OCI-LY7 (cell line): ENCODE measurements at regions not wholly inside any gene's neighbourhood (a gene's known extent, or its start where the extent isn't known, plus 50 kb on each side); places are given as distances from the start of the nearest gene placed in this dataset.

Experiments
- EZH2phosphoT487 ChIP-seq: fragments of 200-600 bp; sonication (generic); IDR thresholded peaks from 2 replicates; pipeline ENCODE4 v1.6.1; 2018; ENCODE audit warnings: low read depth, borderline replicate concordance, mild to moderate bottlenecking, mixed run types, antibody characterized with exemption, low read length, moderate library complexity, mixed read lengths
- TF ChIP-seq, protein P1 (sequence below): fragments of 200-600 bp; sonication (generic); conservative IDR thresholded peaks from 2 replicates; pipeline ENCODE4 v1.5.1; 2014; ENCODE audit warnings: mild to moderate bottlenecking, antibody characterized with exemption, low read length, moderate library complexity, mixed read lengths

DNA sequence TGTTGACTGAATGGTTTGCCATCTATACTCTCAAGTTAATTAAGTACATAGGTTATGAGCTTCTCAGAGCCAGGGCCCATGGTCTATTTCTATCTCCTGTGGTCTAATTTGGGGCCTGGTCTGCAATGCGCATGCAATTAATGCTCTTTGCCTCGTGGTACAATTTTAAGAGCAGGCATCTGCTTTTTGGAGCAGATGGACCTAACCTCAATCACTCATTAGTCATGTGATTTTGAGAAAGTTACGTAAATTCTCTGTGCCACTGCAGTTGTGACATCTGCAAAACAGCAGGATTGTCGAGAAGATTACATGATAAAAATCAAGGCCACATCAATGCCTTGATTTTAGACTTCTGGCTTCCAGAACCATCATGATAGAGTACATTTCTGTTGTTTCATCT lies 543.7 kb upstream of the ADAMTS9 start:
- TF ChIP-seq, protein P1, sequence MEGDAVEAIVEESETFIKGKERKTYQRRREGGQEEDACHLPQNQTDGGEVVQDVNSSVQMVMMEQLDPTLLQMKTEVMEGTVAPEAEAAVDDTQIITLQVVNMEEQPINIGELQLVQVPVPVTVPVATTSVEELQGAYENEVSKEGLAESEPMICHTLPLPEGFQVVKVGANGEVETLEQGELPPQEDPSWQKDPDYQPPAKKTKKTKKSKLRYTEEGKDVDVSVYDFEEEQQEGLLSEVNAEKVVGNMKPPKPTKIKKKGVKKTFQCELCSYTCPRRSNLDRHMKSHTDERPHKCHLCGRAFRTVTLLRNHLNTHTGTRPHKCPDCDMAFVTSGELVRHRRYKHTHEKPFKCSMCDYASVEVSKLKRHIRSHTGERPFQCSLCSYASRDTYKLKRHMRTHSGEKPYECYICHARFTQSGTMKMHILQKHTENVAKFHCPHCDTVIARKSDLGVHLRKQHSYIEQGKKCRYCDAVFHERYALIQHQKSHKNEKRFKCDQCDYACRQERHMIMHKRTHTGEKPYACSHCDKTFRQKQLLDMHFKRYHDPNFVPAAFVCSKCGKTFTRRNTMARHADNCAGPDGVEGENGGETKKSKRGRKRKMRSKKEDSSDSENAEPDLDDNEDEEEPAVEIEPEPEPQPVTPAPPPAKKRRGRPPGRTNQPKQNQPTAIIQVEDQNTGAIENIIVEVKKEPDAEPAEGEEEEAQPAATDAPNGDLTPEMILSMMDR, result no peak
- no peak for TF ChIP-seq EZH2phosphoT487
